ENCODE measurements at regions not wholly inside any gene's neighbourhood (a gene's known extent, or its start where the extent isn't known, plus 50 kb on each side); places are given as distances from the start of the nearest gene placed in this dataset.
"Not testable (repeated sequence)": the region's sequence is repeated elsewhere in the genome, so short reads cannot be mapped to it uniquely, and the experiment has no call there.

DNA sequence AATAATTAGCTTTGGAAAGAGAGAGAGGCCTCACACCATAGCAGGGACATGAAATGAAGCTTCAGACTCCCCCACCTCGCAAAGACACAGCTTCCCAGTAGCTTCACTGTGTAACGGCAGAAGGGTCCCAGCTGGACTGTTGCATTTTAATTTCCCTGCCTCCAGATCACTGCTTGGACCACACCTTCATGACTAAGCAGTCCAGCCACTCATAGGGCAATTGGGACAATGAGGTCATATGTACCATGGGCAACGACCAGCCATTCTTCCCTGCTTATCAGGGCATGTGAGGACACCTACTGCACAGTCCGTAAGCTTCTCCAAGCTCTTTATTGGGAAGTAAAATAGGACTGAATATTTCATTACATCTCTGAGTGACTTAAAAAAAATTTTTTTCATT, 183.0 kb downstream of the MREG start:
- DNase-seq, result no peak

DNA sequence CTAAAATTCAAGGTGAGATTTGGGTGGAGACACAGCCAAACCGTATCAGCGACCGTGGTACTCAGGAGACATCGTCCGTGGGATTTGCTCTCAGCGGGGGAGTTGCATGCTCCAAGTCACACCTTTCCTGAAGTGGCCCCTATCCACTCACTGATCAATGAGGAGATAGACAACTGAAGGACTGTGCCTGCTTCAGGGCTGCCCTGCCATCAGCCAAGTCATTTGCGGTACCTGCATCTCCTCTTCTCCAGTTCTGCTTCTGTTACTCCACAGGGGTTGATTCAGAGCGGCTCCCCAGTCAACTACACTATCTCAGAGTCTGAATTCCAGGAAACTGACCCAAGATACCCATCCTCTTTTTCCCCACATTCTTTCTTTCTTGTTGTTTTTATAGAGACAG, 184.1 kb downstream of the MREG start:
- no peak for DNase-seq

DNA sequence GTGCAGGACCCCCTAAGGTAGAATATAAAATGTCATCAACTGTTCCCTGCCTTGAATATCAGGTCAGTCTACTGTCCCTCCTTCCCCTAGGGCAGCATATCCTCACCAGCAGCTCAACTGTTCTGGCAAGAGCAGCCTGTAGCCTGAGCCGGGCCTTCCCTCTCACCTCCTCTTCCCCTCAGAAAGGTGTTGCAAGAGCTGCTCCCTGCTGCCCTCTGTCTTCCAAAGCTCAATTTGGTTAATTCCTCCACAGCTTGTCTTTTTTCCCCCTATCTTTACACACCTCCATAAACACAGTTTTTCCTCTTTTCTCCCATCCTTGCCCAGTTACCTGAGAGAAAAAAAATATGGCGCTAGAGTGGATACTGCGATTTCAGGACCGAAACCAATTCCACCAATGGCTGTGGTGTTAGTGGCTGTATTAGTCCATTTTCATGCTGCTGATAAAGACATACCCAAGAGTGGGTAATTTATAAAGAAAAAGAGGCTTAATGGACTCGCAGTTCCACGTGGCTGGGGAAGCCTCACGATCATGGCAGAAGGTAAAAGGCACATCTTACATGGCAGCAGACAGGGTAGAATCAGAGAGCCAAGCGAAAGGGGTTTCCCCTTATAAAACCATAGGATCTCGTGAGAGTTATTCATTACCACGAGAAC, 184.7 kb downstream of the MREG start:
- DNase-seq, result no peak

DNA sequence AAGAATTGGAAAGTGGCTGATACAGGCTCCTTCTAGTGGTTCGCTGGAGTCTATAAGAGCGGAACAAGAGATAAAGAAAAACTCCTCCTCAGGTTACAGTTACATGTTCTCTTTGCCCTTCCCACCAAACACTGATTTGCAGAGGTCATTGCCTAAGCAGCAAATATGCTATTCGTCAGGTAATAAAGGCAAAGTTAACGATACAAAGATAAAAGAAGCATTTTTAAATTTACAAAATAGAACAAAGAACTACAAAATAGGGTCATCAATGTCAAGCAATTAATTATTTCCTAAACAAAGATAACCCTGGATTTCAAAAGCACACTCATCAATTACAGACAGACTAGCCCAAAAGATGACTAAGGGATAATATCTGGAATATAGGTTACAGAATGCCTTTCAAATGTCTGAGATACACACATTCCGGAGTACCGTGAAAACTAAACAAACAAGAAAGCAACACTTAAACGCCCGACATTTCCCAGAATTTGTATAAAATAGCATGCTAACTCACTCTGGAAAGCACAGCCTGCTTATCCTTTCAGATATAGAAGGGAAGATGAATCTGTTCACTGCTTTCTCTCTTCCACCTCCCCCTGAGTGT, 186.4 kb downstream of the MREG start:
- no peak for DNase-seq

GRCh38 chr2:215826376-215826775, 187.0 kb downstream of the MREG start:
- DNase-seq, result no peak

DNA sequence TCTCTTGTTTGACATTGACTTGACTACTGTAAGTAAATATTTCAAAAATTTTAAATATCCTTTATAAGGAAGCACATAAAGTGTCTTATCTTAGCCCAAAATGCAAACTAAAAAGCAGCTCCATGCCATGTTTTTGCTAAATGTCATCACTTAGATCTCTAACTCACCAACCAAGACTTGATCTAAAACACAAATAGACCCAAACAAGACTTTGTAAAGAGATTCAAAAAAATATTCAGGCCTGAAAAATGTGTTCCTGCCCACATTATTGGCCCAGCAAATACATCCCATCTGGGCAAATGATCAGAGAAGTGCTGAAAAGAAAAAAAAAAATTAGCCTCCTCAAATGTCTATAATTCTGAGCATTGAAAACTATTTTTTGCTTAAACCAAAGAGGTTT, 187.6 kb downstream of the MREG start:
- DNase-seq, result no peak

- not testable (repeated sequence) for DNase-seq
Measured at GRCh38 chr2:215821298-215821697, 192.1 kb downstream of the MREG start.

DNA sequence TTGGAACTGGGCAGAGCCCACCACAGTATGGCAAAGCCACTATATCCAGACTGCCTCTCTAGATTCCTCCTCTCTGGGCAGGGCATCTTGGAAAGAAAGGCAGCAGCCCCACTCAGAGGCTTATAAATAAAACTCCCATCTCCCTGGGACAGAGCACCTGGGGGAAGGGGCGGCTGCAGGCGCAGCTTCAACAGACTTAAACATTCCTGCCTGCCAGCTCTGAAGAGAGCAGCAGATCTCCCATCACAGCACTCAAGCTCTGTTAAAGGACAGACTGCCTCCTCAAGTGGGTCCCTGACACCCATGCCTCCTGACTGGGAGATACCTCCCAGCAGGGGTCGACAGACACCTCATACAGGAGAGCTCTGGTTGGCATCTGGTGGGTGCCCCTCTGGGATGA, 193.6 kb downstream of the MREG start:
- not testable (repeated sequence) for DNase-seq

GRCh38 chr2:215817046-215817445, 196.3 kb downstream of the MREG start:
- no peak for DNase-seq

DNA sequence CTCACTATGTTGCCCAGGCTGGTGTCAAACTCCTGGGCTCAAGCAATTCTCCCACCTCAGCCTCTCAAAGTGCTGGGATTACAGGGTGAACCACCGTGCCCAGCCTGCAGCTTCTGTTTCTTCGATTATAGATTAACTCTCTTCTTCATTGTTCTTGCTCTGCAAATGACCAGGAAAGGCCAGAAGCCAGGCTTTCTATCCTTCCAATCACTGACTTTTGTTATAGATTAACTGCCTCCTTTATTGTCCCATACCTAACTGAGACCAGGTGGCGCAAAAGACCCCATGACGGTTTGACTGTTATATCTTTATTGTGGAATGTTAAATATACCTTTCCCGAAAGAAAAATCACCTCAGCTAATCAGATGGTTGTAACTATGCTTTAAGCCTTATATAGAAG, 196.9 kb downstream of the MREG start:
- no peak for DNase-seq

- DNase-seq, result no peak
Measured at GRCh38 chr2:215815960-215816359, 197.4 kb downstream of the MREG start.

DNA sequence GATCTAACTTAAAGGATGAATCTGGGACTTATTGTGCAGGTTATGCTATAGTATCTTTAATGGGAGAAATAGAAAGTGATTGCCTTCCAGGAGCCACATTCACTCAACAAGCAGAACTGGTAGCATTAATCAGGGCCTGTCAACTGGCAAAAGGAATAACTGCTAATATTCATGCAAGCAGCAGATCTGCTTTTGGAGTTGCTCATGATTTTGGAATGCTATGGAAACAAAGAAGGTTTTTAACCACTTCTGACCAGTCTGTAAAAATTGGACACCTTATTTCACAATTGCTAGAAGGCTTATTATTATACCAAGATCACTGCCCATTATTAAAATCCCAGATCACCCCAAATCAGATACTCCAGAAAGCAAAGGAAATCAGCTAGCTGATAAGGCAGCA, 200.4 kb downstream of the MREG start:
- no peak for DNase-seq

DNA sequence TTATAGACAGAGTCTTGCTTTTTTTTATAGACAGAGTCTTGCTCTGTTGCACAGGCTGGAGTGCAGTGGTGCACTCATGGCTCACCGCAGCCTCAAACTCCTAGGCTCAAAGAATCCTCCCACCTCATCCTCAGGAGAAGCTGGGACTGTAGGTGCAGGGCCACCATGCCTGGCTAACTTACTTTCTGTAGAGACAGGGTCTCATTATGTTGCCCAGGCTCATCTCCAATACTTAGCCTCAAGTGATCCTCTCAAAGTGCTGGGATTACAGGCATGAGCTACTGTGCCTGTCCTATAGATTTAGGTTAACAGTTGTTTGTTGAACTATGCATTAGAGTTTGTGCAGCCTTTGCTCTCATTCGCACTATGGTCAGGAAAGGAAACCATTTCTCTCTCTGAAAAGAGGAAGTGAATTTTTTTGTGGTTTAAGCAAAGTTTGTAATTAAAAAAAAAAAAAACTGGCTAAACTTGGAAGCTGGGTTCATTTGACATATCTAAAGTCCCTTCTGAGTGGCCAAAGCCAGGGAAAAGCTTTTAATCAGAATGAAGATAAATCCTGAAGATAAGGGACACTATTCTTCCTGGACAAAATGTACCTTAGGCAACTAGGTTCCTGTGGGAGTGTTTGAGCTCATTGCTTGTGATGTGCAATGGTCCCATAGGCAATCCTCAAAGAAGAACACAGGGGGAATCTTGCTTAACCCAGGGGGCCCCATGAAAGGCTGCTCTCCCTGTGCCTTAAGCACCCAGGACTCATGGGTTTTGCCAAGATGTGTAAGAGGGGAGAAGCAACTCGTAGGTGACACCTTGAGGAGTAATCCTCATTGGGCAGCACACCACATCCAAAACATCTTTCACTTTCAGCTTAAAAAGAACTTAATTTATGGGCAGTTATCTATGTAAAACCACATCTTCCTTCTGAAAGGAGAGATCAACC, 201.7 kb downstream of the MREG start:
- no peak for DNase-seq

DNA sequence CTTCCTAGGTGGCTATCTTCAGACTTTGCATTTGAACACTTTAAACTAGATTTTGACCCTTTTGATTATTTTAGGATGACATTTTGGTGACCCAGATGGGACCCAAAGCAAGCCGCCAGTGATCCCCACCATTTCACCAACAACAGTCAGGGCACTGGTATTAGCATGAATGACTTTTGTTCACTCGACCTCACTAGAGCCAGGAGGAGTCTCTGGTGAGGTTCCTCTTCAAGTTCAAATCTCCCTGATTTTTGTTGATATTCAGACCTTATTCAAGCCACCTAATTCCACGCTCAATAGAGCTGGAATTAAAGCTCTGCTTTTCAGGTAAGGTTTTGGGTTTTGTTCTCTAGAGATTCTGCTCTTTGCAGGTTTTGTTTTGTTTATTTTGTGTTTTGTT, 202.3 kb downstream of the MREG start:
- DNase-seq, result no peak

- no peak for DNase-seq
Measured at GRCh38 chr2:215808996-215809395, 204.4 kb downstream of the MREG start.

DNA sequence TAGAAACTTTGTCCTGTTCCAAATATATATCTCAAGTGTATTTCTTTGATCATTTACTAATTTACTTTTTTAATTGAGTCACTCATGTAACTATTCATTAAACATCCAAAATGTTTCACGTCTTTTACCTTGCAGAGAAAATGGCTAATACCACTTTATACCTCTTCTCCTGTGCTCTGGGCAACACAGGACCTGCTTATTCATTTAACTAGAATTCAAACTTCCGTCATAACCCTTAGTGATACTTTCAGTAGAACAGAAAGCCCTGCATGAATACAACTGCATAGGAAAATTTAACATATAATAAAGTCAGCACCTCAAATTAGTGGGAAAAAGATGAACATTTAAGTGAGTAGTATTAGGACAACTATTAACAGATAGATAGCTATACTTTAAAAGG, 205.2 kb downstream of the MREG start:
- DNase-seq, result no peak

DNA sequence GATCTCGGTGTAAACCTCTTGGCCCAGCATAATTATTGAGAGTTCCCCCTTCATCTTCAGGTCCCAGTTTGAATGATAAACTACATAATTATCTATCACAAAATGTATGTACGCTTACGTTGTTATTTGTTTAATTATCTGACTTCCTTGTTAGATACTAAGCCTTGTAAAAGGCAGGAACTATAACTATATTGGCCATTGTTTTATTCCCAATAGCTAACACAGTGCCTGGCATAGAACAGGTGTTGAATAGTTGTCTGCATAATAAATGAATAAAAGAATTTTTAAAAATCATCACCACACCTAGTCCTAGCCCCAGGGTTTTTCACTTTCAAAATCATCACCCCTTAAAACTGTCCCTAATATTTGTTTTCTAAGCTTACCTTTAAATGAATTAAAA, 207.9 kb downstream of the MREG start:
- no peak for DNase-seq

GRCh38 chr2:215803150-215803549, 210.2 kb downstream of the MREG start:
- no peak for DNase-seq

DNA sequence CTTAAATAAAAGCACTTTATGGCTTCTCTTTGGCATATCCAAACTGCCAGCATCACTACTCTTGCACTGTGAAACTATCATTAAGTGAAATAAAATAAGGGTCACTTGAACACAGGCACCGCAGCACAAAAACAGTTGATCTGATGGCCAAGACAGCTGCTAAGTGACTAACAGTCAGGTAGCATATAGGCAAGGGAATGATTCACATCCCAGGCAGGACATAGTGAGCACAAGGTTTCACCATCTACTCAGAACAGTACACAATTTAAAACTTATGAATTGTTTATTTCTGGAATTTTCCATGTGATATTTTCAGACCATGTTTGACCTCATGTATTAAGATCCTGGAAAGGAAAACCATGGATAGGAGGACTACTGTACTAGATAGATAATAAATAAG, 214.2 kb downstream of the MREG start:
- DNase-seq, result no peak

GRCh38 chr2:215797676-215798075, 215.7 kb downstream of the MREG start:
- no peak for DNase-seq

DNA sequence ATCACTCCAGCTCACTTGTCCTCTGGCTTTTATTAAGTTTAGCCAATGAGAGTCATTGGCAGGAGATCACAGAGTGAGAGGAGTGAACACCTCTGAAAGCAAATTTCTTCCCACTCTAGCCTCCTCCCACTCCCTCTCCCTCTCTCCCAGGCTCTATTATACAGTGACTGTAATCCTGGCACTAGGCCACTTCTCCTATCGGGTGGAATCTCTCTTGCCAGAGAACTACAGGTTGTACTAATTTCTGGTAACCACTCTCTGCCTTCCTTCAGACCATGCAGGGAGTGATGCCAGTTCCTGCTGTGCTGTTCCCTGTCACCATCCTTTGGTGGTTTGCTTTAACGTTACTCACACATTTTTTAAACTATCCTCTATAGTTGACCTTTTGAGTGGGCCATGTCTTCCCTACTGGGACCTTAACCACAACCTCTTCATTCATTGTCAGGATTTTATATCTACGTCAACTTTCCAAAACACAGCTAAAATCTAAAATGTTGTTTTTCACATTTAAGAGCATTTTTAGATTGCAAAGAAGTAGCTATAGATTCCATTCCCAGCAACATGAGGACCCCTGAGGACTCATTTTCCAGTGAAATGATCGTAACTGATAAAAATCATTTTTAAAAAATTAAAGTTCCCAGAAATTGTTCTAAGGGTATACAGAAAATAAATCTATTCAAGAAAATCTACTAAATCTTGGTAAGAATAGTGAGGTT, 217.1 kb downstream of the MREG start:
- DNase-seq, result no peak

DNA sequence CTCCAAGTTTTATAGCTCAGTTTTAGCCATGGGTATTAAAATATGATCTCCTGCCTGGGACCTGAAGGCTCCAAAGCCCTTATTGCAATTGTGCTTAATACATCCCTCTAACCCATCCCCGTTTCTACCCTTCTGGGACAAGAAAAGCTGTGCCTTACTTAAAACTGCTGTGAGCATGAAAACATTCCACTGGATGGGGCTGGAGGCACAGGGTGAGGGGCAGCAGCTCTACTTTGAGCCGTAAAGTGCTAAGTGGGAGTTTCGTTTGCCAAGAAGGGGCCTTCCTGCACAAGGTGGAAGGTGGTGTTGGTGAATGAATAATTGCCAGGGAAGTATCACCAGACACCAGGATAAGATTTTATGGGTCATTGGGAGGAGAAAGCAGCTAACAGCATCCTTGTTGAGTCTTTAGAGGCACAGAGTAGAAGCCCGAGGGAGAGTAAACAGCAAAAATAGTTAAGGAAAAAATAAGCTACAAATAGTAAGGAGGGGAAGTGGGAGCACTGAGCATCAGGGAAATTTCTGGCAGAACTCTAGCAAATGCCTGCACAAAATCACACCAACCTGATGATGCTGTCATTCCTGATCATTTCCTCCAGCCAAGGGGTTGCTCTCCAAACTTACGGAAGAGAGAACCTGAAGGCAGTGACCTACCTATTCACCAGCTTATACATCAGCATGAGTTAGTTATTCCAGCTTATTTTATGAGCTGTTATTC, 218.4 kb downstream of the MREG start:
- DNase-seq, result no peak

All from NCI-H1436 treated with DMSO at 0.1 percent for 48 hours (cell line).